Fibroblast of skin of right biceps (primary cell): ENCODE measurements at regions not wholly inside any gene's neighbourhood (a gene's known extent, or its start where the extent isn't known, plus 50 kb on each side); places are given as distances from the start of the nearest gene placed in this dataset.
"Not testable (repeated sequence)": the region's sequence is repeated elsewhere in the genome, so short reads cannot be mapped to it uniquely, and the experiment has no call there.

Experiments
- DNase-seq: peaks from one replicate; pipeline ENCODE4 v3.0.0-alpha.2; 2013

DNA sequence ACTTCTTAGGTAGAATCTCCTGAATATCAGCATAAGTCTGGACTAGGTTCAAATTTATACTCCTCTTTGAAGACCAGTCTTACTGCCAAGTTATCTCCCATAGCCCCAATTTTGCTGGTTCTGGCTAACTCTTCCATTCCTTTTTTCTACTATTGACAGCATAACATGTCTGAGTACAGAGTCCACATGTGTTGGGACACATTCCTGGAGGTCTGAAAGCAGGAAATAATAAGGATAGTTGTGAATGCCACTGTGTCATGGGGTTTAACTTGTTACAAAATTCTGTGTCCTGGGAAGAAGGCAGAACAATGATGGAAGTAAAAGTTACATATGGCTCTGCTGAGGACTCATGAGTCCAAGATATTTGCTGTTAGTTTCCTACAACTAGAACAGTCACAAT, 57.4 kb upstream of the ZBTB20 start:
- no peak for DNase-seq

GRCh38 chr3:115208066-115208750, 61.1 kb upstream of the ZBTB20 start:
- no peak for DNase-seq

DNA sequence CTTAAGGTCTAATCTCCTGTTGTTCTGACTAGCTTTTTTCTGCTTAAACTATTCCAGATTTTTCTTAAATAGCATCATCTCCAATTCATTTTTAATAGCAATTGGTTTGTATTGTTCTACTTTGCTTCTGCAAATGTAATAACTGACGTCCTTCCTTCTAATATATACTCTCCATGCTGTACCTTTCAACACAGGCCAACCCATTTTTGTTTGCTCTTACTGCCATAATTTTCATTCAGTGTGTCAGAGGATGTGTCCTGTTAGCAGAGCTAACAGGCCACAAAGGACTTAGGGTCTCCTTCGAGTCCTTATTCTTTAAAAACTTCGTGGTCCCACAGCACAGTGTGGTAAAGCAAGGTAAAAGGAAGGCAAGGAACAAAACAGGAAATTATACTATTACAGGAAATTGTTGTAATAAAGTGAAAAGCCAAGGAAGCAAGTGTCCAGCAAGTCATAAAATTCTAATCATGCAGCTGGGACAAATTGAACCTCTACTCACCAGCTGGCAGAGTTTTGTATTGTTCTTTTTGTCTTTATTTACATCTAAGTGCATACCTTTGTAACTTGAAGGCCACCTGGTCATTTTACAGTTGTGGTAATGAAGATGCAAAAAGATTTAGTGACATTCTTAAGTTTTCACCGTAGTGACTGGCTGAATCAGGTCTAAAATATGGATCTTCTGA, 64.9 kb upstream of the ZBTB20 start:
- no peak for DNase-seq

DNA sequence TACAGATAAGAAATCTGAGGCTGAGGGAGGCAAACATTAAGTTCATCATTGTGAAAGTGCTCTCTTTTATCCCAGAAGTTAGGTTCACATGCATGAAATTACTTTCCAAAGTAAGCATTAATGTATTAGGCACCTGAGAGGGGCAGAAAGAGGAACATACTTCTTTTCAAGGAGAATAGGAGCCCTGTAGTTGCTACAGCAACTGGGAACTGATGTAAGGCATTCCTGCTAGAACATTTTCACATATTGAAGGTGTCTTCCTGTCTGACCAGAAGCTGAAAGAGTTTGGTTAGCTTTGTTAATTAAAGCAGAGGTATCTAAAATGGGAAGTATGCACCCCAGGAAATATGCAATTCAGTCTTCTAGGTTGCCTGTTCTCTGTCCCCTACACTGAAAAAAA, 65.5 kb upstream of the ZBTB20 start:
- no peak for DNase-seq

- not testable (repeated sequence) for DNase-seq
These were observed 66.0 kb upstream of the ZBTB20 start for GRCh38 chr3:115213052-115213451.

- no peak for DNase-seq
These were observed 70.2 kb upstream of the ZBTB20 start for GRCh38 chr3:115217292-115217677.

- peak; percentile 65 for DNase-seq
These were observed 70.8 kb upstream of the ZBTB20 start for GRCh38 chr3:115217678-115218451.

DNA sequence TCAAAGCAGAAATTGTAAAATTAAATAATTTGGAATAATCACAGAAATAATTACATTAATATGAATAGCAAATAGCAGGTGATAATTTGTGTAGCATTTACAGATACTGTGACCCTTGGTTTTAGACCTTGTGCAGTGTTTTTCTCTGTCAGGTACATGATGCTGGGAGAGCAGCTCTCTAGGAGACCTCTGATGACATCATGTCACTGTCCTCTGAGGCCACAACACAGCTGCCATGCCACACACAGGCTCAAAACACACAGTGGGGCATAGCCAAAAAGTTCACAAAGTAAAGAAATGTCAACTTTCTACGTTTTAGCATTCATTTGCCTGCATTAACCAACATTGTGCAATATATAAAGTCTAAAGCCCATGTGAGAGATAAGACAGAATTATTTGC, 71.8 kb upstream of the ZBTB20 start:
- DNase-seq: no peak

- no peak for DNase-seq
These were observed 77.6 kb upstream of the ZBTB20 start for GRCh38 chr3:115224687-115225086.

- peak; percentile 61 for DNase-seq
These were observed 79.9 kb upstream of the ZBTB20 start for GRCh38 chr3:115226844-115227445.

GRCh38 chr3:115227461-115227860, 80.4 kb upstream of the ZBTB20 start:
- peak; percentile 77 for DNase-seq

GRCh38 chr3:115228266-115228665, 81.2 kb upstream of the ZBTB20 start:
- DNase-seq: peak; percentile 8

- no peak for DNase-seq
These were observed 85.1 kb upstream of the ZBTB20 start for GRCh38 chr3:115232167-115232566.

GRCh38 chr3:115233021-115233420, 85.9 kb upstream of the ZBTB20 start:
- DNase-seq: peak; percentile 16

GRCh38 chr3:115236496-115236895, 89.4 kb upstream of the ZBTB20 start:
- peak; percentile 4 for DNase-seq

DNA sequence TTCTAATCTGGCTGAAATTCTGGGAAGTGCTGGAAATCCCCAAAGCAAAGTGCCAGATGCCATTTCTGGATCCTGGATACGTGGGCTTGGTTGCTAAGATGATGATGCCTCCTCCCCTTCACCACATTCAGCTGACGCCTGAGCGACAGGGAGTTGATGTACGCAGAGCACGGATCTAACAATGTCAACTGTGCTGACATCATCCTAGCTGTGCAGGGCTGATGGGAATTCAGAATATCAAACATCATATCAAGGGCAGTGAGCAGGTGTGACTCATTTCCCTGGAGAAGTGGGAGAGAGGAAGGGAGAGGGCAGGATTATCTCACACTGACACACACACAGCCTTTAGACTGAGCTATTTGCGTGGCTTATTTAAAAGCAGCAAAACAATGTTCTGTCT, 92.6 kb upstream of the ZBTB20 start:
- peak; percentile 98 for DNase-seq

- DNase-seq: no peak
These were observed 97.3 kb upstream of the ZBTB20 start for GRCh38 chr3:115244350-115244749.

GRCh38 chr3:115245438-115245837, 98.3 kb upstream of the ZBTB20 start:
- DNase-seq: peak; percentile 96

DNA sequence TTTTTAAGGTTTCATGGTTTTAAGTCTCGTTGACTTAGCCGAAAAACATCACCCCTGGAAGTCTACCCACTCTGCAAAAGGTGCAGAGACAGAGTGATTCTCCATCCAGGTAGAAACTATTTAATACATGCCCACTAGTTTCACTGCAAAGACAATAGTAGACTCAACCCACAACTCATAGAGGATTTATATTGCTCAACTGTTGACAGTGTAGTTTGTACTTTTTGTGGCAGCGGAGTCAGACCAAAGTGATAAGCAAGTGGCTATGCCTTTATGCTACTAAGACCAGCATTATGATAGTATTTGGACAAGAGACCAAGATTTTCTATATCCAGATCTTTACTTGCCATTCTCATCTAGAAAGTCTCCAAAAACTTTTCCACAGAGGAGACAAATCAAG, 98.8 kb upstream of the ZBTB20 start:
- no peak for DNase-seq

DNA sequence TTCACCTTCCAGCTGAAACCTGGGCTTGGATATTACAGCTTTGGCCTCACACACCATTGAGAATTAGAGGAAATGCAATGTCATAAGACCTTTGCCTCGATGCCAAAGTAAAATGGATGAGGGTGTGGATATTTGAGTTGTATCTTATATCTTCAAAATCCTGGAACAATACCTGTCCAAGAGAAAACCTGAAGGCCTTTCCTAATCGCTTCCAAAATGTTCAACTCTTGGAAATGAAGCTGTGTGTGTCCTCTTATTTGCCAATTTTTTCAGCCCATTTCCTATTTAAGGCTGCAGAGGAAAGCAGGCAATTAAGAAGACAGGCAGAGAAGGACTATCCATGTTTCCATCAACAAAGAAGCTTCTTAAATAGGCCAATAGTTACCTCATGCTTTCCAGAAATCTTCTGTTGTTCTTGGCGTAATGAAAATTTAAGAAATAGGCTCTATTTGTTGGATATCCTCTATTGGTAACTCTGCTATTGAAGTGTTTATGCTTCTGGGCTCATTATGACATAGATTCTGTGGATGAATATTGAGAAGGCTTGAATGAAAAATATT, 99.5 kb upstream of the ZBTB20 start:
- no peak for DNase-seq

- DNase-seq: peak; percentile 62
These were observed 101.2 kb upstream of the ZBTB20 start for GRCh38 chr3:115248274-115248673.

- DNase-seq: peak; percentile 54
These were observed 104.4 kb upstream of the ZBTB20 start for GRCh38 chr3:115251509-115251908.

- no peak for DNase-seq
These were observed 105.6 kb upstream of the ZBTB20 start for GRCh38 chr3:115252679-115253078.
